ENCODE measurements at regions not wholly inside any gene's neighbourhood (a gene's known extent, or its start where the extent isn't known, plus 50 kb on each side); places are given as distances from the start of the nearest gene placed in this dataset.

DNA sequence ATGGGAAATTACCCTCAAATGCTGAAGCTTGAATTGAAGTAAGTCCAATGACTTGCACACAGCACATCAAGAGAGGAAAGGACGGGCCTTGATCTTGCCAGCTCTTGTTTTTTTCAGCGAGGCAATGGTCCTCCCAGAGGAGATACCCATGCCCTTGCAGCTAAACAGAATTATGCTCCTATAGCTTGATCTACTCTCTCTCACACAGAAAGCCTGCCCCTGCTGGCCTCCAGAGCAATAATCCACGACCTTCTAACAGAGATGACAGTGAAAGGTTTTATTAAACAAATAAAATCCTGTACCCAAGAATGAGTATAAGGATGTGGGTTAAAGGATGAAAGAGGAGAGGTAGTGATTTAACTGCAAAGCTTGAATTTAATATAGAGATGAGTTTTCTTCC, 268.0 kb downstream of the ADRA2A start:
- TF ChIP-seq EZH2phosphoT487 (IDR thresholded peaks at IDR 0.05; ENCODE audit: unreplicated experiment) = no peak
- no peak for TF ChIP-seq CREB1 (CRISPR knock-in tag; IDR thresholded peaks at IDR 0.05; ENCODE audit: low read depth)
- TF ChIP-seq REST (IDR thresholded peaks at IDR 0.05; ENCODE audit: unreplicated experiment) = no peak
- TF ChIP-seq CTCF (conservative IDR thresholded peaks at IDR 0.05; ENCODE audit: low read depth in 2 of 2) = peak; percentile 50 to 63
- TF ChIP-seq EZH2 (IDR thresholded peaks at IDR 0.05; ENCODE audit: low read depth, unreplicated experiment) = no peak
- no peak for TF ChIP-seq JUNB (IDR thresholded peaks at IDR 0.05; ENCODE audit: unreplicated experiment)
- no peak for TF ChIP-seq POLR2AphosphoS5 (IDR thresholded peaks at IDR 0.05; ENCODE audit: low read depth)
- TF ChIP-seq STAT1 (IDR thresholded peaks at IDR 0.05; ENCODE audit: unreplicated experiment) = no peak
- TF ChIP-seq ZNF331 (CRISPR knock-in tag; IDR thresholded peaks at IDR 0.05; ENCODE audit: low read depth) = no peak
- no peak for TF ChIP-seq ZNF114 (CRISPR knock-in tag; IDR thresholded peaks at IDR 0.05)
- TF ChIP-seq NANOG (IDR thresholded peaks at IDR 0.05; ENCODE audit: borderline replicate concordance) = no peak
- TF ChIP-seq, protein P1, sequence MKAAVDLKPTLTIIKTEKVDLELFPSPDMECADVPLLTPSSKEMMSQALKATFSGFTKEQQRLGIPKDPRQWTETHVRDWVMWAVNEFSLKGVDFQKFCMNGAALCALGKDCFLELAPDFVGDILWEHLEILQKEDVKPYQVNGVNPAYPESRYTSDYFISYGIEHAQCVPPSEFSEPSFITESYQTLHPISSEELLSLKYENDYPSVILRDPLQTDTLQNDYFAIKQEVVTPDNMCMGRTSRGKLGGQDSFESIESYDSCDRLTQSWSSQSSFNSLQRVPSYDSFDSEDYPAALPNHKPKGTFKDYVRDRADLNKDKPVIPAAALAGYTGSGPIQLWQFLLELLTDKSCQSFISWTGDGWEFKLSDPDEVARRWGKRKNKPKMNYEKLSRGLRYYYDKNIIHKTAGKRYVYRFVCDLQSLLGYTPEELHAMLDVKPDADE (IDR thresholded peaks at IDR 0.05) = no peak
